Hepatocyte (in vitro differentiated cells): ENCODE measurements at regions not wholly inside any gene's neighbourhood (a gene's known extent, or its start where the extent isn't known, plus 50 kb on each side); places are given as distances from the start of the nearest gene placed in this dataset.

Experiments
- EZH2phosphoT487 ChIP-seq: fragments of 200-600 bp; sonication (generic); IDR thresholded peaks from one replicate; pipeline ENCODE4 v1.6.1; 2018; ENCODE audit warnings: antibody characterized with exemption, mild to moderate bottlenecking, low read depth, moderate library complexity; ENCODE audit not compliant: unreplicated experiment, severe bottlenecking
- TF ChIP-seq, protein P1 (sequence below): fragments of 200-600 bp; sonication (generic); IDR thresholded peaks from 2 replicates; pipeline ENCODE4 v1.5.1; 2016; ENCODE audit warnings: antibody characterized with exemption, mild to moderate bottlenecking; ENCODE audit not compliant: poor library complexity

DNA sequence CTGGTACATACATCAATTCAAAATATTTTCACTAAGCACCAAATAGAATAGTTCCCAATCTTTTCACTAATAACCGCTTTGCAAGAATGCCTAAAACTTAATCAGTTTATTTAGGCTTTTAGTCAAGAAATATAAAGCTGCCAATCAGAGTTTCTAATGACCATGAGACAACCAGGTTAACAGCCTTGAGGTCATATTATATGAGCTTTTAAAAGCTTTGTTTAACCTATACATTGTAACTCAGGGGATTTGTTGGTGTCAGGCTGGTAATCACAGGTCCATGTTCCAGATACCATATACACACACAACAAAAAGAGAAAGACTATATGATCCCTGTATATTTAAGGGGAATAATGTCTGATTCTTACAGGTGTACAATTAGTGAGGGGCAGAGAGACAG lies 246.2 kb upstream of the ADGRL2 start:
- TF ChIP-seq, protein P1, sequence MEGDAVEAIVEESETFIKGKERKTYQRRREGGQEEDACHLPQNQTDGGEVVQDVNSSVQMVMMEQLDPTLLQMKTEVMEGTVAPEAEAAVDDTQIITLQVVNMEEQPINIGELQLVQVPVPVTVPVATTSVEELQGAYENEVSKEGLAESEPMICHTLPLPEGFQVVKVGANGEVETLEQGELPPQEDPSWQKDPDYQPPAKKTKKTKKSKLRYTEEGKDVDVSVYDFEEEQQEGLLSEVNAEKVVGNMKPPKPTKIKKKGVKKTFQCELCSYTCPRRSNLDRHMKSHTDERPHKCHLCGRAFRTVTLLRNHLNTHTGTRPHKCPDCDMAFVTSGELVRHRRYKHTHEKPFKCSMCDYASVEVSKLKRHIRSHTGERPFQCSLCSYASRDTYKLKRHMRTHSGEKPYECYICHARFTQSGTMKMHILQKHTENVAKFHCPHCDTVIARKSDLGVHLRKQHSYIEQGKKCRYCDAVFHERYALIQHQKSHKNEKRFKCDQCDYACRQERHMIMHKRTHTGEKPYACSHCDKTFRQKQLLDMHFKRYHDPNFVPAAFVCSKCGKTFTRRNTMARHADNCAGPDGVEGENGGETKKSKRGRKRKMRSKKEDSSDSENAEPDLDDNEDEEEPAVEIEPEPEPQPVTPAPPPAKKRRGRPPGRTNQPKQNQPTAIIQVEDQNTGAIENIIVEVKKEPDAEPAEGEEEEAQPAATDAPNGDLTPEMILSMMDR: no peak
- no peak for TF ChIP-seq EZH2phosphoT487
